ENCODE measurements at regions not wholly inside any gene's neighbourhood (a gene's known extent, or its start where the extent isn't known, plus 50 kb on each side); places are given as distances from the start of the nearest gene placed in this dataset.

DNA sequence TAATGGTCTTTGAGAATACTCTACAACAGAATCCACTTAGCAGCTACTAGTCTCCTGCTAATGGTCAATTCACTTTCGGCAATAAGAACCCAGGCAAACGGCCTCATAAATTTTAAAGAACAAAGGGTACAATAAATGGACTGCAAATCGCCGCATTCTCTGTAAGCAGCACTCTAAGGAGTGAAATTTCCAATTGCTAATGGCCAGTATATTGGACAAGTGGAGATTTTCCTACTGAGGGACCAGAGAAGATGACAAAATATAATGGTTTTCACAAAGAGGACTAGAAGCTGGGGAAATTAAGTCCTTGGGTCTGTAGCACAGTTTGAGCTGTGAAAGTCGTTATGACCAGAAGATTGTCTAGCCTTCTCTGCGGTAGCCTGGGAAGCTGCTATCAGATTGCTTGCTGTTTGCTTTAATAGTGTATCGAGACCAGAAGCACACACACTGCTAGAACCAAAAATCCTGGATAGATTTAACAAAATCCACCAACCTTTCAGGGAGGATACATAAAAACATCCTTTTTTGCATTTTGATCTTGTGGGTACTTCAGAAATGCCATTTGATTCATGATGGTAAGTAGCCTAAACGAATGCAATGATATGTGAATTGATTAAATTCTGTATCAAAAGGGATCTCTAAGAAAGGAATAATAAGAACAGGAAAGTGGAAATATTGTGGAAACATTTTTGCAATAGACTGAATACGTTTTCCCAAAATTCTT is 53.6 kb upstream of the ATP8B1 start (continued):
- TF ChIP-seq MAFK (IDR thresholded peaks at IDR 0.05; ENCODE audit: low read depth, low read length): no peak
- TF ChIP-seq RBBP5 (IDR thresholded peaks at IDR 0.05; ENCODE audit: borderline replicate concordance, low read depth, low read length): no peak
- TF ChIP-seq SP4 (IDR thresholded peaks at IDR 0.05; ENCODE audit: low read length): no peak
